Esophagus mucosa (tissue), 1 donor: ENCODE measurements at regions not wholly inside any gene's neighbourhood (a gene's known extent, or its start where the extent isn't known, plus 50 kb on each side); places are given as distances from the start of the nearest gene placed in this dataset.
"Not testable (repeated sequence)": the region's sequence is repeated elsewhere in the genome, so short reads cannot be mapped to it uniquely, and the experiment has no call there.

Source experiments
- ATAC-seq: fragments of 200-7000 bp; cut with Tn5 transposase; one replicate; pipeline ENCODE4 v1.9.1; 2020
- donor health status: DM: yes; HTN: yes; CAD: no.

DNA sequence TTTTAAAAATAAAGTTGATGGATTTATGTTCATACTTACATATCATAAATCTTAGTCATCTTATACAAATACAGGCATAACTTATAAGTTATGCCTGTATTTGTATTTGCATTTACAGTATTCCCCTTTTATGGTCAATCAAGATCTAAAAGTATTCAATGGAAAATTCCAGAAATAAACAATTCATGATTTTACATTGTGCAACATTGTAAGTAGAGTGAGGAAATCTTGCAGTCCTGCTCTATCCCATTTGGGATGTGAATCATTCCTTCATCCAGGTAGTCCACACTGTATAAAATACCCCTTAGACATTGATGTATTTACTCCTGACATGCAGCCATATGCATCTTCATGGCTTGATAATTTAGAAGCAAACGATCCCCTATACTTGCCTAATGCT, 795.3 kb downstream of the SLITRK1 start:
- no peak for ATAC-seq

DNA sequence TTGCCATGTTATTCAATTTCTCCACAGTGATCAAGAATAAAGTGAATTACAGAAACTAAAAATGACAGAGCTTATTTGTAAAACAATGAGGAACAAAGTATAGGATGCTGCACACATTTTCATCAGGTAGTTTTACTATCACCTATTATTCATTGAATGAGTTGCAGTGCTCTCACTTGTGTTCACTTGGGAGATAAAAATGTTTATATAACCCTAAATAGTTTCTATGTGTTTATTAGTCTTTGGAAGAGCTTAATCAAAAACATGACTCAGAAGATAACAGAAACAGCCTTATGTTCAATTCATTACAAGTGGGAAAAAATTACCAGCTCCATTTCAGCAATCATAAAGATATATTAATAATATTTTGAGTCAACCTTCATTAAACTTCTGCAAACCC, 796.2 kb downstream of the SLITRK1 start:
- ATAC-seq = no peak

DNA sequence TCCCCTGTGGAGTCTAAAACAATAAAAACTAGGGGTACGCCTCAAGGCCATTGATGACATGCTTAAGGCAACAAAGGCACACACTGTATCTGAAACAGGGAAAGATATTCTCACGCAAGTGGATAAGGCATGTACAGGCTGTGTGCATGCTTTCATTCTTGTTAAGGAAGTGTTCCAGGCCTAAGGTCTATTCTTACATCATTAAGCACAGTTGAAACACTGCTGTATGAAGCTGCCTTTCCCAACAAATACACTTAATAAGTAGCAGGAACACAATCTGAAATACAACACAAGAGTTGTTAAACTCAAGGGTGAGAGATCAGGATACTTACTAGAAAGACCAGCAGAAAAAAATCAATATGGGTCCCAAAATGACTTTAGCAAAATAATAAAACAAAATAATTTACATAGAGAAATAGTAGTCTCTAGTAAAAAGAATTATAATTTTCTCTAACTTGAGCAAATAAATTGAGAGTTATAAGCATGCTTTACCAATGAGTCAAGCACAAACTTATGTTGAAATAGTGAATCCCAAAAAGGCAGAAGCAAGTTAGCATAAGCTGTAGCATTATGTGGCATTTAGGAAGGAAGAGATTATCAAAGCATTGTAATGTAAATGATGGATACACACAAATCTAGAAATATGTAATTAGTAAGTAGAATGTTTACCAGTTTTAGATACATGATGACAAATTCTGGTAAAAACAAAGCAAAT, 796.9 kb downstream of the SLITRK1 start:
- no peak for ATAC-seq

DNA sequence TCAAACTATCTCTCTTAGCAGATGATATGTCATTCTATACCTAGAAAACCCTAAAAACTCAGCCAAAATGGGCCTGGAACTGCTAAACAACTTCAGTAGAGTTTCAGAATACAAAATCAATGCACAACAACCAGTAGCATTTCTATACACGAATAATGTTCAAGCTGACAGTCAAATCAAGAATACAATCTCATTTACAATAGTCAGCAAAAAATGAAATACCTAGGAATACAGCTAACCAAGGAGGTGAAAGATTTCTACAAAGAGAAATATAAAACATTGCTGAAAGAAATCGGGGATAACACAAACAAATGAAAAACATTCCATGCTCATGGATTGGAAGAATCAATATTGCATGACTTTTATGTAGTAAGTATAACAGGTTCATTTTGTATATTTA, 804.8 kb downstream of the SLITRK1 start:
- ATAC-seq = no peak

DNA sequence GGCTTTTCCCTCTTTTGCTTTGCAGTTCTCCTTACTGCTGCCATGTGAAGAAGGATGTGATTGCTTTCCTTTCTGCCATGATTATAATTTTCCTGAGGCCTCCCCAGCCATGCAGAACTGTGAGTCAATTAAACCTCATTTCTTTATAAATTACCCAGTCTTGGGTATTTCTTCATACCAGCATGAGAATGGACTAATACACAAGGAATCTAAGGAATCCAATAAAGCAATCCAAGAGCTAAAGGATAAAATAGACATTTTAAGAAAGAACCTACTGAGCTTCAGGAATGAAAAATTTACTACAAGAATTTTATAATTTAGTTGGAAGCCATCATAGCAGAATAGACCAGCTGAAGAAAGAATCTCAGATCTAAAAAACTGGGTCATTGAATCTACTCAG, 808.3 kb downstream of the SLITRK1 start:
- ATAC-seq = not testable (repeated sequence)

DNA sequence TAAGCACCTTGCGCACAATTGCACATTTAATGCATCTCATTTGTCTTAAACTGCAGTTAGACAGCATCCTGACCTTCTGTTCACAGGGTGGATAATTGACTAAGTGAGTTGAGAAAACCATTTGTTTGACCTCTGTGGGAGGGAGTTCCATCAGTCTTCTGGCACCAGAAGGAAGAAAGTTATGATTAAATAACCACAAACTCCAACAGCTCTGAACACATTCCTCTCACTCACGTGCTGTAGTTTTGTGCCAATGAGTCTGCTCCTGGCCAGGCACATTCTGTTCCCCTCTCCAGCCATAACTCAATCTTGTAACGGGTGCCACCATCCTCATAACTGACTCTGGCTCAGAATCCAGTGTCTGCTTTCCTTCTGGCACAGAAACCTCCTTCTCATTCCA, 817.2 kb downstream of the SLITRK1 start:
- ATAC-seq = no peak

DNA sequence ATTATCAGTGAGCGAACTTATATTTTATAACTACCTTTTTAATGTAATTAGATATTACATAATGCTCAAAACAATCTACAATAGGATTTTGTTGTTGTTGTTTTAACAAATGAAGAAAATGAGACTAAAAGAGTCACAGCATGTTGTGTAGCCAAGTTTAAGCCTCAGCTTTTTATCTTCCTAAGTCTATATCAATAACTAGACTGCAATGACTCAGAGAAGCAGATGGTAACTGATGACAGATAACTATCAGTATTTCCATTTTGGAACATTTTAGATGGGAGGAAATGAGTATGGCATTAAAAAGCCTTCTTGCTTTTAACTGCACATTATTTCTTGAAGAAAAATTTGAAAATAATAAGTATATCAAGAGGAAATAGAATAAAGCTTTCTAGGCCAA, 825.2 kb downstream of the SLITRK1 start:
- ATAC-seq = no peak

GRCh38 chr13:83056269-83056668, 826.0 kb downstream of the SLITRK1 start:
- no peak for ATAC-seq

GRCh38 chr13:83048419-83048818, 833.9 kb downstream of the SLITRK1 start:
- no peak for ATAC-seq

DNA sequence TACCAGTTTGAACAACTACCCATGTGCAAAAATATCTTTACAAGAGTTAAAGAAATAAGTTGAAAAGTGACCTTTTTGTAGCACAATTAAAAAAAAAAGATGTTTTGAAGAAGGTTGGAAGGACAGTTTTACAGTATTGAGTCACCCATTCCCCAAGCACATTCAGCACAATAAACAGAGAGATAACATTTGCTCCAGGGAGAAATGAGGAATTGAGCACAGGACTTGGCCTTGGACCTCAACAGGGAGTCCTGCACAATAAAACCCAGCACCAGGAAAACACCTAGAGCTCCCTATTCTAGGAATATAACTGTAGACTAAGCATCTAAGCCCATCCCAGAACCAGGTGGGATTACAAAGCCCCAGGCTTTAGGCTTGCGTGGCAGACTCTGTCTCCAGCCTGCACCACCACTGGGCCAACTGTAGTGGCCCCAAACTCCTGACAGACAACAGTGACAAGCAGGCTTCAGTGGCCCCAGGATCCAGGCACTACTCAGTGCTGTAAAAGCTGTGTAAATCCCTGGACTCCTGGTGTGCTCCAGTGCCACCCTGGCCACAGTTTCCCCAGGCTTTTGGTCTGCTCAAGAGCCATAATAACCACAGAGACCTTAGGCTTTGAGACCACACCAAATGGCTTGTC, 857.2 kb downstream of the SLITRK1 start:
- no peak for ATAC-seq

DNA sequence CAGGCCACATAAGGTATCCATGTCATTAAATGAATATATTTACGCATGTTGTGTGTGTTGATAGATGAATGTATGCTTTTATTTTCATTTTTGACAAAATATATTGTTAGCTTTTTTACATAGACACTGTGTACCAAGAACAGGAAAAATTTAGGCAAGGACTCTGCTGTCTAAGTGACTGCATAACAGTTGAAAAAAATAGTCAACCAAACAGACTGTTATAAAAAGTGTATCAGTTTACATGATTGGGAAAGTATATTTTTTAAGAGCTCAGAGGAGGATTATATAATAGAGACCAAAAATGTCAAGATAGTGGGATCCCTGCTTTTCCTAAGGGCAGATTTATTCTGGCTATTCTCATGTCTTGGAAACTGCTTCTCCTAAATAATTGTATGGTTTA, 858.0 kb downstream of the SLITRK1 start:
- no peak for ATAC-seq

DNA sequence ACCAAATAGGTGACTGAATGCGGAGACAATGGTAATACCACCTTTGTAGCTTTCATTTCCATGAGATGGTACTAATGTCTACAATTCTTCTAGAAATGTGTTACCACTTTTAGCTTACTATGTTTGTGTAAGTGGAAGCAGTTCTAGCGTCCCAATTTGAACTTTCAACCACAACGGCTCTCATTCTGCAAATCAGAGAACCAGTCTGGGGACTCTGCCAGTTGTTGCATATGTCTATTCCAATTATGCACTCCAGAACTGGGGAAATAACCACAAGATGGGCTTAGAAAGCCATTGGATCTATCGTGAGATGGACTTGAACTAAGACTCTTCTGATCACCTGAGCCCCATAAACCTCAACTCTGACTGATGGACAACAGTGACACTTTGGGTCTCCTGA, 862.3 kb downstream of the SLITRK1 start:
- ATAC-seq = no peak

DNA sequence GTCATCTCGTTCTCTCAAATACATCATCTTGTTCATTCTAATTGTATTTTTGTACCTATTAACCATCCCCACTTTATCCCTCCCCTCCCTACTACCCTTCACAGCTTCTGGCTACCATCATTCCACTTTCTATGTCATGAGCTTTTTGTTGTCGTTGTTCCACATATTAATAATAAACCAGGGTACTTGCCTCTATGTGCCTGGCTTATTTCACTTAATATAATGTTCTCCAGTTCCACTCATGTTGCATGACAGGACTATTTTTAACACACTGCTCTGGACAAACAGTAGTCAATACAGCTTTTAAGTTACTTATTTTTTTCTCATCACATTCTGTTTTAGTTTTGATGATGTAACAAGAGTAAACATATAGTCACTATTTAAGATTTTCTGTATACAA, 872.3 kb downstream of the SLITRK1 start:
- ATAC-seq = no peak

- ATAC-seq = no peak
Observed at GRCh38 chr13:83008212-83008929, 873.9 kb downstream of the SLITRK1 start.

GRCh38 chr13:83007226-83007625, 875.0 kb downstream of the SLITRK1 start:
- ATAC-seq = no peak

GRCh38 chr13:83003185-83003584, 879.1 kb downstream of the SLITRK1 start:
- ATAC-seq = no peak

- ATAC-seq = no peak
Observed at GRCh38 chr13:82993417-82993816, 888.9 kb downstream of the SLITRK1 start.

DNA sequence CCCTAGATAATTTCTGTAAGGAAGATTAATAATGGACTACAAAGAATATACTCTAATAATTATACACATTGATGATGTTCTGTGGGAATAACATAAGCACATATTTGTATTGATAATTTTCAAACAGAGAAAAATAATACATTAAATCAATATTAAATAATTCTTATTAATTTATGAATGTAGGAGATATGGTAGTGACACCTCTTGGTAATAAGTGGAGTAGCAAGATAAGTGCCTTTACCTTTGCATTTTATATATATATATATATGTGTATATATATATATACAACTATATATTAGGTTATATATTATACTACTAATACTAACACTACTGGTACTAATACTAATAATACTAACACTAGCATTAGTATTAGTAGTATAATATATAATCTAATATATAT, 905.8 kb downstream of the SLITRK1 start:
- no peak for ATAC-seq

DNA sequence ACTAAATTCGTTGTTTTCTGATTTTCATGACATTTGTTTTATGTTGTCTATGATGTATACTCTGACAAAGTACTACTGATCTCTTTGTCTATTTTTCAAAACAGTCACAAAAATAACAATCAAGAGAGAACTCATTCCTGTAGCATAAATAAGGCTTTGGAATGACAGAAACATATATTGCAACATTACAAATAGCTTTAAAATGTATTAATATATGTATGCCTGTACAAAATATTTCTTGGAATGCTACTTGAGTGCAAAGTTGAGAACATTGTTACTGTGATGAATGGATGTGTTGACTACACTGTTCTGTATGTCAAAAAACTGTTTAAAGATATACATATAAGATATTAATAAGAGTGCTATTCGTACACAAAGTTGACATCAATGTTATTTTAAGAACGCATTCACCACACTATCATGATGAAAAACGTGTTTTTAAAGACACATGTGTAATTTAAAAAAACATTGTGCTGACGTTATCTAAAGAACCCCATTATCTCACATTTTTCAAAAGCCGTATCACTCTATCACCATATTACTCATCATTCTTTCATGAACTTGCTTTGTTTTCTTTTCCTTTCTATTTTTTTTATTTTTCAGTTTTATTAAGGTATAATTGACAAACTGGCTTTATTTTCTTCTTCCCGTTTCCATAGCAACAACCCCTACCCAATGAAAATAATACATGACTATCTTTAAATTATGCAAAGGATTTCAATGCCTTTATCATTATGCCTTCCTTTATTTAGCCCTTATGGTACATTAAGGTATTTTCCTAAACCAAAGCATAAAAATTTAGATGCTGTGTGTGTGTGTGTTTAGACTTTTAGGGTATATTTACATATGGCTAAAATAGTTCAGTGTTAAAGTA, 918.8 kb downstream of the SLITRK1 start:
- ATAC-seq = no peak

GRCh38 chr13:82962397-82962796, 919.9 kb downstream of the SLITRK1 start:
- no peak for ATAC-seq

GRCh38 chr13:82961757-82962156, 920.5 kb downstream of the SLITRK1 start:
- no peak for ATAC-seq

GRCh38 chr13:82952336-82952735, 929.9 kb downstream of the SLITRK1 start:
- ATAC-seq = not testable (repeated sequence)

- ATAC-seq = no peak
Observed at GRCh38 chr13:82947683-82948082, 934.6 kb downstream of the SLITRK1 start.
